Keratinocyte (primary cell): ENCODE measurements at regions not wholly inside any gene's neighbourhood (a gene's known extent, or its start where the extent isn't known, plus 50 kb on each side); places are given as distances from the start of the nearest gene placed in this dataset.

Experiments used
- EZH2 ChIP-seq: IDR thresholded peaks from one replicate; pipeline ENCODE4 v1.6.1; 2012; ENCODE audit warnings: inconsistent platforms, mild to moderate bottlenecking, low read length, moderate library complexity
- TF ChIP-seq, protein P1 (sequence below), 3 experiments: IDR thresholded peaks in 1 of 3; conservative IDR thresholded peaks in 1 of 3; optimal IDR thresholded peaks in 1 of 3; 2 replicates in 2 of 3; 3 replicates in 1 of 3; pipeline versions ENCODE3 to v1.5.1; 2011; ENCODE audit warnings: low read length in 3 of 3, mild to moderate bottlenecking in 3 of 3, moderate library complexity in 2 of 3, control low read depth in 1 of 3, inconsistent platforms in 1 of 3; ENCODE audit not compliant: insufficient read depth in 2 of 3; ENCODE audit errors: extremely low read depth in 1 of 3

GRCh38 chr11:80937842-80938241 is 1497.0 kb upstream of the TENM4 start:
- TF ChIP-seq, protein P1, sequence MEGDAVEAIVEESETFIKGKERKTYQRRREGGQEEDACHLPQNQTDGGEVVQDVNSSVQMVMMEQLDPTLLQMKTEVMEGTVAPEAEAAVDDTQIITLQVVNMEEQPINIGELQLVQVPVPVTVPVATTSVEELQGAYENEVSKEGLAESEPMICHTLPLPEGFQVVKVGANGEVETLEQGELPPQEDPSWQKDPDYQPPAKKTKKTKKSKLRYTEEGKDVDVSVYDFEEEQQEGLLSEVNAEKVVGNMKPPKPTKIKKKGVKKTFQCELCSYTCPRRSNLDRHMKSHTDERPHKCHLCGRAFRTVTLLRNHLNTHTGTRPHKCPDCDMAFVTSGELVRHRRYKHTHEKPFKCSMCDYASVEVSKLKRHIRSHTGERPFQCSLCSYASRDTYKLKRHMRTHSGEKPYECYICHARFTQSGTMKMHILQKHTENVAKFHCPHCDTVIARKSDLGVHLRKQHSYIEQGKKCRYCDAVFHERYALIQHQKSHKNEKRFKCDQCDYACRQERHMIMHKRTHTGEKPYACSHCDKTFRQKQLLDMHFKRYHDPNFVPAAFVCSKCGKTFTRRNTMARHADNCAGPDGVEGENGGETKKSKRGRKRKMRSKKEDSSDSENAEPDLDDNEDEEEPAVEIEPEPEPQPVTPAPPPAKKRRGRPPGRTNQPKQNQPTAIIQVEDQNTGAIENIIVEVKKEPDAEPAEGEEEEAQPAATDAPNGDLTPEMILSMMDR (optimal IDR thresholded peaks at IDR 0.05 in 1 of 3, IDR thresholded peaks at IDR 0.05 in 1 of 3, conservative IDR thresholded peaks at IDR 0.05 in 1 of 3; ENCODE audit: extremely low read depth in 1 of 3, insufficient read depth in 2 of 3, low read length in 3 of 3), result no peak
- no peak for TF ChIP-seq EZH2
